ENCODE measurements at regions not wholly inside any gene's neighbourhood (a gene's known extent, or its start where the extent isn't known, plus 50 kb on each side); places are given as distances from the start of the nearest gene placed in this dataset.
"Not testable (repeated sequence)": the region's sequence is repeated elsewhere in the genome, so short reads cannot be mapped to it uniquely, and the experiment has no call there.

DNA sequence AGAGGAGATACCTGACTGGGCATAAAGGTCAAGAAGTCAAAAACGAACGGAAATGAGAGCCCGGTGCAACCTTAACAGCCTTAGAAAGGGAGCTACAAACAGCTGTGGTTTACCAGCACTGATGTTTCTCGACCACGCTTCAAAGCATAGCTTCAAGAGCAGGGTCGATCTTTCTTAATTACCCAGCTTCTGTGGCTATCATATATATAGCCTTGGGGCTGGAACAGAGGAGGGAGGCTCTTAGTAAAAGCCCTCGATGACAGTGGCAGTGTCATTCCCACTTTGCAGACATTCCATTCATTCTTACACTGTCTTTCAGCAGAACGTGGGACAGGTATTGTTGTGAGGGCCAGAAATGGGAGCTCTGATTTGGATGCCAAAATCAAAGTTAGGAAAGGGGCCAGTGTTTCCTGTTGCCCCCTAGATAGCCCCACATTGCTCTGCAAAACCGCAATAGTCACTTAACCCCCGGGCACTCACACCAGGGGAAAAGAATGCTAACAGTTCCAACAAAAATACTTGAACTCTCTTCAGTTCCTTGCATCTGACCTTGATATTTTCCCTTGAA is 141.5 kb downstream of the MTPAP start:
- no peak overlapping the region for H3K4me3 ChIP-seq (replicated peaks; ENCODE audit: low read depth, low read length)
- no peak for DNase-seq (ENCODE audit: low read depth)
- TF ChIP-seq, protein P1, sequence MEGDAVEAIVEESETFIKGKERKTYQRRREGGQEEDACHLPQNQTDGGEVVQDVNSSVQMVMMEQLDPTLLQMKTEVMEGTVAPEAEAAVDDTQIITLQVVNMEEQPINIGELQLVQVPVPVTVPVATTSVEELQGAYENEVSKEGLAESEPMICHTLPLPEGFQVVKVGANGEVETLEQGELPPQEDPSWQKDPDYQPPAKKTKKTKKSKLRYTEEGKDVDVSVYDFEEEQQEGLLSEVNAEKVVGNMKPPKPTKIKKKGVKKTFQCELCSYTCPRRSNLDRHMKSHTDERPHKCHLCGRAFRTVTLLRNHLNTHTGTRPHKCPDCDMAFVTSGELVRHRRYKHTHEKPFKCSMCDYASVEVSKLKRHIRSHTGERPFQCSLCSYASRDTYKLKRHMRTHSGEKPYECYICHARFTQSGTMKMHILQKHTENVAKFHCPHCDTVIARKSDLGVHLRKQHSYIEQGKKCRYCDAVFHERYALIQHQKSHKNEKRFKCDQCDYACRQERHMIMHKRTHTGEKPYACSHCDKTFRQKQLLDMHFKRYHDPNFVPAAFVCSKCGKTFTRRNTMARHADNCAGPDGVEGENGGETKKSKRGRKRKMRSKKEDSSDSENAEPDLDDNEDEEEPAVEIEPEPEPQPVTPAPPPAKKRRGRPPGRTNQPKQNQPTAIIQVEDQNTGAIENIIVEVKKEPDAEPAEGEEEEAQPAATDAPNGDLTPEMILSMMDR (IDR thresholded peaks at IDR 0.05; ENCODE audit: low read length, missing control alignments) = no peak

DNA sequence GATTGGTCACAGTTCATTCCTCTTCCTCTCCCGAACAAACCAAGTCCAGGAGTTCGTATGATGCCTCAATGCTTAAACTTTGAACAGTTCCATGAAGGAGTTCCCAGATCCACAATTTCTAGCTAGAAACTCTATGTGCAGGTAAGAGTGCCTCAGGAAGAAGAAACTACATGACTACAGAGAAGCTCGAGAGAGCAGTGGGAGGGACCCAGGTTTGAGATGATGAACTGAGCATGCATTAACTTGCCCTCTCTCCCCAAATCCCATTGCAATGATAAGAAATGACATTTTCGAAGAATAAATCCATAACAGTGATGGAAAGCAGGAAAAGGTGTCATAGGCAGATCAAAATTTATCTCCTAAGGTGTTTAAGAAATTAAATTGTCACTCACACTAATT is 140.6 kb upstream of the JCAD start:
- TF ChIP-seq, protein P1 (IDR thresholded peaks at IDR 0.05; ENCODE audit: low read length, missing control alignments) = no peak
- H3K4me3 ChIP-seq (replicated peaks; ENCODE audit: low read depth, low read length) = no peak overlapping the region
- DNase-seq (ENCODE audit: low read depth) = no peak

DNA sequence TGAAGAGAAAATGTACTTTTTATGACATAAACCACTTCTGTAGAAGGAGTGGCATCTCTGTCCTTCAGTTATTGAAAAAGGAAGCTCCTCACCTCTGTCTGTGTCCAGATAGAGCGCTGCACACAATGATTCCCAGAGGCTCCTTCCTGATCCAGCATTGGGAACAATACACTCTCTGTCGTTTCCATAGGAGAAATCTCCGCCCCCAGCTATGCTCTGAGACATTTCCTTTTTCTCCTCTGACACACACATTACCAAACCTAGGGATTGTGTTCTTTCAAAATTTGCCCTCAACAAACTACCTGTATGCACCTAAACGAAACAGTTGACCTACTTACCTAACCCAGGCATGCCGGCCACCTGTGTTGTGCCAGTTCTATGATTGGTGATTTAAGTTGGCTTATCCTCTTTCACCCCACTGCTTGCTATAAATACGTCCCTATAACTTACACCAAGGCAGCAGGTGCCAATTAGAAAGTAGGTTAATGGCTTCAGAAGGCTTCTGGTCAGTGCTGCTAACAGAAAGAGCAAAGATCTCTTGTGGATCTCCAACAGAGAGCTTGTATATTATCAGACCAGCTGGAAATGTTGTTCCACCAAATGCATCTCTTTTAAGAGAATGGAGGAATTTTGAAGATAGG is 140.1 kb upstream of the JCAD start:
- no peak overlapping the region for H3K4me3 ChIP-seq (replicated peaks; ENCODE audit: low read depth, low read length)
- DNase-seq (ENCODE audit: low read depth) = no peak
- TF ChIP-seq, protein P1 (IDR thresholded peaks at IDR 0.05; ENCODE audit: low read length, missing control alignments) = no peak

DNA sequence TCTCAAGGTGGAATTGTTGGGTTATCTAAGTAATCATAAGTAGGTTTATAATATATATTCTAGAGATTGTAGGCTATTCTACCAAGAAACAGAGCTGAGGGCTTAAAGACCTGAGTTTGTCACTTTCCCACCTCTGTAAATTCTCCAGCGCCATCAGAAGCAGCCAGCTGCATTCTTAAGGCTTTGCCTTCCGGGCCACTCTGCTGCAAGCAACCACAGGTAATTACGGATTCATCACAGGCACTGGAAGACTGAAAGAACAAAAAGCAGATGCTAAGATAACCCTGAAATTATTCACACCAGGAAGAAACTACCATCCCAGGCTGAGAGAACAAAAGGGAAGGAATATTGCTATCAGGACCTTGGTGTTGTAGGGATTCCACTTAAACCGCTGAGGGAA is 137.8 kb upstream of the JCAD start:
- H3K4me3 ChIP-seq (replicated peaks; ENCODE audit: low read depth, low read length) = no peak overlapping the region
- TF ChIP-seq, protein P1 (IDR thresholded peaks at IDR 0.05; ENCODE audit: low read length, missing control alignments) = no peak
- no peak for DNase-seq (ENCODE audit: low read depth)

DNA sequence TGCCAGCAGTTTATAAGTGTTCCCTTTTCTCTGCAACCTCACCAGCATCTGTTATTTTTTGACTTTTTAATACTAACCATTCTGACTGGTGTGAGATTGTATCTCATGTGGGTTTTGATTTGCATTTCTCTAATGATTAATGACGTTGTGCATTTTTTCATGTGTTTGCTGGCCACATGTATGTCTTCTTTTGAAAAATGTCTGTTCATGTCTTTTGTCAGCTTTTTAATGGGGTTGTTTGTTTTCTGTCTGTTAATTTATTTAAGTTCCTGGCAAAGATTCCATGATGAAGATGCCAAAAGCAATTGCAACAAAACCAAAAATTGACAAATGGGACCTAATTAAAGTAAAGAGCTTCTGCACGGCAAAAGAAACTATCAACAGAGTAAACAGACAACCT is 137.2 kb upstream of the JCAD start:
- H3K4me3 ChIP-seq (replicated peaks; ENCODE audit: low read depth, low read length); DNase-seq (ENCODE audit: low read depth): not testable (repeated sequence)

DNA sequence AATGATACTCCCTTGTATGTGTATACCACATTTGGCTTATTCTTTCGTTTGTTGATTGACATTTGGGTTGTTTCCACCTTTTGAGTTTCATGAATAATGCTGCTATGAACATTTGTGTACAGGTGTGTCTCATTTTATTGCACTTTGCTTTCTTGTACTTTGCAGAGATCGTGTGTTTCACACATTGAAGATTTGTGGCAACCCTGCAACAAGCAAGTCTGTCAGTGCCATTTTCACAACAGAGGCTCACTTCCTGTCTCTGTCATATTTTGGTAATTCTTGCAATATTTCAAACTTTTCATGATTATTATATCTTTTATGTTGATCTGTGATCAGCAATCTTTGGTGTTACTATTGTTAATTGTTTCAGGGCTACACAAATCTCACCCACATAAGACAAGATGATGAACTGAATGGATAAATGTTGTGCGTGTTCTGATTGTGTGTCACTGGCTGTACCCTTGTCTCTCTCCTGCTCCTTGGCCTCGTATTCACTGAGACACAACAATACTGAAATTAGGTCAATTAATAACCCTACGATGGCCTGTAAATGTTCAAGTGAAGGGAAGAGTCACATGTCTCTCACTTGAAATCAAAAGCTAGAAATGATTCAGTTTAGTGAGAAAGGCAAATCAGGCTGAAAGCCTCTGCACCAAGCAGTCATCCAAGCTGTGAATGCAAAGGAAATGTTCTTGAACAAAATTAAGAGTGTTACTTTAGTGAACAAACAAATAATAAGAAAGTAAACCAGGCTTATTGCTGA is 133.6 kb upstream of the JCAD start:
- H3K4me3 ChIP-seq (replicated peaks; ENCODE audit: low read depth, low read length) = no peak overlapping the region
- TF ChIP-seq, protein P1 (IDR thresholded peaks at IDR 0.05; ENCODE audit: low read length, missing control alignments) = no peak
- no peak for DNase-seq (ENCODE audit: low read depth)
